ENCODE measurements at regions not wholly inside any gene's neighbourhood (a gene's known extent, or its start where the extent isn't known, plus 50 kb on each side); places are given as distances from the start of the nearest gene placed in this dataset.

DNA sequence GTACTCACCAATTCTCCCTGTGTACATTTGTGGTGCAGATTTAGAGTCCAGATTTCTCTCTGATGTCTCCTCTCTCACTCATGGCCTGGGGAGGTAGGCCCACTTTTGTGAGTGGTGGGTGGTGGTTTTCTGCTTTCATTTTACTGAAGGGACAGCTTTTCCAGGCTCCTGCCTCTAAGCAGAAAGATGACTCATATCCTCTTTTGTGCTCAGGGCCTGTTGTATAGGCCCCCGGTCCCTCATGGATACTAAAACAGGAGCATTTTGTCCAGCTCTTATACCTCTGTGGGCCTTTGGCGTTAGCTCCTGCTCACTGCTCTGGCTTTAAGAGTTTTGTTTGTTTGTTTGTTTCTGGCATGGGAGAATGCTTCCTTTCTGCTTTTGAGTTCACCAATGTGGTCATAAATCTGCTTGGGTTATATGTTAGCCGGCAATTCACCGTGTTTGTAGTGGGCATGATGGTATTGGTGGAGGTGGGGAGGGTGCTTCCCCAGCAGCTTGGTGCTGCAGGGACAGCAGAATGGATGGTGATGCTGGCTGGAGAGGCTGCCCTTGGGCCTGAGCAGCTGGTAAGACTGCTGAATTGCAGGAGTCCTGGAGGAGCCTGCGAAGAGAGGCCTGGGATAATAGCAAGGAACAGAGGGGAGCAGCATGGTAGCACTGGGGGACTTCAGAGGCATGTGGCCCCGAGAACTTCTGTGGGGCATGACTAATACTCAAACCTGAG lies 468.7 kb downstream of the RPS24 start:
- no peaks in the 10 kb centered on the region for H3K9me3 Mint-ChIP-seq (ENCODE audit: unreplicated experiment)
- TF ChIP-seq, protein P1, sequence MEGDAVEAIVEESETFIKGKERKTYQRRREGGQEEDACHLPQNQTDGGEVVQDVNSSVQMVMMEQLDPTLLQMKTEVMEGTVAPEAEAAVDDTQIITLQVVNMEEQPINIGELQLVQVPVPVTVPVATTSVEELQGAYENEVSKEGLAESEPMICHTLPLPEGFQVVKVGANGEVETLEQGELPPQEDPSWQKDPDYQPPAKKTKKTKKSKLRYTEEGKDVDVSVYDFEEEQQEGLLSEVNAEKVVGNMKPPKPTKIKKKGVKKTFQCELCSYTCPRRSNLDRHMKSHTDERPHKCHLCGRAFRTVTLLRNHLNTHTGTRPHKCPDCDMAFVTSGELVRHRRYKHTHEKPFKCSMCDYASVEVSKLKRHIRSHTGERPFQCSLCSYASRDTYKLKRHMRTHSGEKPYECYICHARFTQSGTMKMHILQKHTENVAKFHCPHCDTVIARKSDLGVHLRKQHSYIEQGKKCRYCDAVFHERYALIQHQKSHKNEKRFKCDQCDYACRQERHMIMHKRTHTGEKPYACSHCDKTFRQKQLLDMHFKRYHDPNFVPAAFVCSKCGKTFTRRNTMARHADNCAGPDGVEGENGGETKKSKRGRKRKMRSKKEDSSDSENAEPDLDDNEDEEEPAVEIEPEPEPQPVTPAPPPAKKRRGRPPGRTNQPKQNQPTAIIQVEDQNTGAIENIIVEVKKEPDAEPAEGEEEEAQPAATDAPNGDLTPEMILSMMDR (IDR thresholded peaks at IDR 0.05; ENCODE audit: unreplicated experiment): no peak
- peaks cover 37% of the 10 kb centered on the region for H3K27me3 Mint-ChIP-seq (ENCODE audit: insufficient read depth, unreplicated experiment)
- POLR2A ChIA-PET: interaction anchor here (0.8 kb wide), 1 partner anchor 14 kb away, joined by 4 read pairs; no protein-coding TSS in a partner anchor
- CTCF ChIA-PET: interaction anchor here (0.6 kb wide), 1 partner anchor 65 kb away, joined by 3 read pairs; no protein-coding TSS in a partner anchor
- no peaks in the 10 kb centered on the region for H3K4me1 Mint-ChIP-seq (ENCODE audit: insufficient read depth, unreplicated experiment)
- no TSS peak for BruUV-seq (replicated peaks)
- intact Hi-C loops (cut with micrococcal nuclease): no loop called here
- no peak overlapping the region for H3K4me3 Mint-ChIP-seq (ENCODE audit: unreplicated experiment)
- no peak for DNase-seq (ENCODE audit: unreplicated experiment)
- no peaks in the 10 kb centered on the region for H3K36me3 Mint-ChIP-seq (ENCODE audit: insufficient read depth, unreplicated experiment)
- no peak overlapping the region for H3K27ac Mint-ChIP-seq (ENCODE audit: low read depth, unreplicated experiment)

DNA sequence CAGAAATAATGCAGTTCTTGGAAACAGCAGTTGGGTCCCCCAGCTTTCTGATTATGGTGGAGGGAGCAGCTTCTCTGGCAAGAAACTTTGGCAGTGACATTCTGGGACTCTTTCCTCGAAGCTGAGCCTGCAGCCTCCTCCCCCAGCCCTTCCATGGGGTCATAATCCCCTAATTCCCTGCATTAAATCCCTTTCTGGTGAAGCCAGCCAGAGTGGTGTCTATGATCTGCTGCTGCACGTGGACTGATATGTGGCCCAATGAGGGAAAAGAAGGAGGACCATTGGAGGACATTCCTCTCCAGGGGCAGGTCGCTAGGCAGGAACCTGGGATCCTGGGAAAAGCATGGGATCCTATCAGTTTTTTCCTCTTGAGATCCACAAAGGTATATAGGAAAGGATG lies 470.5 kb downstream of the RPS24 start:
- no TSS peak for BruUV-seq (replicated peaks)
- TF ChIP-seq, protein P1 (IDR thresholded peaks at IDR 0.05; ENCODE audit: unreplicated experiment): no peak
- Mint-ChIP-seq H3K4me1 (ENCODE audit: insufficient read depth, unreplicated experiment) (no peaks in the 10 kb centered on the region), H3K27ac (ENCODE audit: low read depth, unreplicated experiment) (no peak overlapping the region), H3K36me3 (ENCODE audit: insufficient read depth, unreplicated experiment) (no peaks in the 10 kb centered on the region), H3K27me3 (ENCODE audit: insufficient read depth, unreplicated experiment) (peaks cover 35% of the 10 kb centered on the region), H3K9me3 (ENCODE audit: unreplicated experiment) (no peaks in the 10 kb centered on the region), H3K4me3 (ENCODE audit: unreplicated experiment) (no peak overlapping the region)
- POLR2A ChIA-PET: no interaction called here
- intact Hi-C loops (cut with micrococcal nuclease): no loop called here
- CTCF ChIA-PET: no interaction called here
- no peak for DNase-seq (ENCODE audit: unreplicated experiment)

DNA sequence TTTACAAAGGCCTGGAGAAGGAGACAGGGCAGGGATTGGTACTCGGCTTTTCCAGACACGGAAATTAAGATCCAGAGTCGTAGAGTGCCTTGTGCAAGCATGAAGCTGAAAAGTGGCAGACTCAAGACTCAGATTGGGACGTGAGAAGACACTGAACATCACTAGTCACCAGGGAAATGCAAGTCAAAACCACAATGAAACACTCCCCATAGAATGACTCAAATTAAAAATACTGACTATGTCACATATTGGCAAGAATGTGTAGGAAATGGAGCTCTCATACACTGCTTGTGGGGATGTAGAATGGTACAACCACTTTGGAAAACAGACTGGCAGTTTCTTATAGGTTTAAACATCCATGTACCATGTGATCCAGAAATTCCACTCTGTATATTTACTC lies 472.0 kb downstream of the RPS24 start:
- H3K4me1 Mint-ChIP-seq (ENCODE audit: insufficient read depth, unreplicated experiment): no peaks in the 10 kb centered on the region
- POLR2A ChIA-PET: no interaction called here
- TF ChIP-seq, protein P1 (IDR thresholded peaks at IDR 0.05; ENCODE audit: unreplicated experiment): no peak
- H3K4me3 Mint-ChIP-seq (ENCODE audit: unreplicated experiment): no peak overlapping the region
- no peak for DNase-seq (ENCODE audit: unreplicated experiment)
- H3K9me3 Mint-ChIP-seq (ENCODE audit: unreplicated experiment): no peaks in the 10 kb centered on the region
- H3K27ac Mint-ChIP-seq (ENCODE audit: low read depth, unreplicated experiment): no peak overlapping the region
- peaks cover 37% of the 10 kb centered on the region for H3K27me3 Mint-ChIP-seq (ENCODE audit: insufficient read depth, unreplicated experiment)
- CTCF ChIA-PET: no interaction called here
- intact Hi-C loops (cut with micrococcal nuclease): no loop called here
- H3K36me3 Mint-ChIP-seq (ENCODE audit: insufficient read depth, unreplicated experiment): no peaks in the 10 kb centered on the region
- no TSS peak for BruUV-seq (replicated peaks)

DNA sequence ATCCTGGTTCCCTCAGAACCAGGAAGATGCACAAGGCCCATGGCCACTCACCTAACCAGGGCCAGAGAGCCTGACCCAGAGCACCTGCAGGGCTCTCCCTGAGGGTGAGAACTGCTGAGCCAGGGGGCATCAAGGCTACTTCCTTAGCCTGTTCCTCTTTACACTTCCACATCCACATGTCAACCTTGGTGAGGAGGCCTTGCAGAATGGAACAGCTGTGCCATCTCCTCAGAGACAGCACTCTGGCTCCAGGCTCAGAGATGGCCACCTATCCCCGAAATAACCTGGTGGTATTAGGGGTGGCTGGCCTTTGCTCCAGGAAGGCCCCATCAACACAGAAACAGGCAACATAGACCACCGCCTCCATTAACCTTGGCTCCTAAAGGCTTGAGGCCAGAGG lies 473.0 kb downstream of the RPS24 start:
- Mint-ChIP-seq H3K4me1 (ENCODE audit: insufficient read depth, unreplicated experiment) (no peaks in the 10 kb centered on the region), H3K36me3 (ENCODE audit: insufficient read depth, unreplicated experiment) (no peaks in the 10 kb centered on the region), H3K27ac (ENCODE audit: low read depth, unreplicated experiment) (no peak overlapping the region), H3K27me3 (ENCODE audit: insufficient read depth, unreplicated experiment) (peaks cover 42% of the 10 kb centered on the region), H3K4me3 (ENCODE audit: unreplicated experiment) (no peak overlapping the region), H3K9me3 (ENCODE audit: unreplicated experiment) (no peaks in the 10 kb centered on the region)
- ChIA-PET POLR2A (no interaction called here), CTCF (interaction anchor here (0.6 kb wide), 1 partner anchor 54 kb away, joined by 3 read pairs; no protein-coding TSS in a partner anchor)
- intact Hi-C loops (cut with micrococcal nuclease): no loop called here
- TF ChIP-seq, protein P1 (IDR thresholded peaks at IDR 0.05; ENCODE audit: unreplicated experiment): no peak
- DNase-seq (ENCODE audit: unreplicated experiment): no peak
- no TSS peak for BruUV-seq (replicated peaks)

Measured in MCF 10A (cell line).